Body of pancreas (tissue), 4 donors: ENCODE measurements at regions not wholly inside any gene's neighbourhood (a gene's known extent, or its start where the extent isn't known, plus 50 kb on each side); places are given as distances from the start of the nearest gene placed in this dataset.
"Not testable (repeated sequence)": the region's sequence is repeated elsewhere in the genome, so short reads cannot be mapped to it uniquely, and the experiment has no call there.

Experiments used
- ATAC-seq: fragments of 150-250 bp; one replicate; pipeline ENCODE4 v1.9.1; 2016
- DNase-seq, 4 donors: peaks; one replicate each; pipeline ENCODE4 v3.0.0-alpha.2; 2019
- H3K27ac ChIP-seq, 4 donors: fragments of 200-600 bp; sonication (generic); 1 replicate in 3 of 4; 2 replicates in 1 of 4; pipeline versions ENCODE4 v1.5.1 to v1.6.1; 2016 to 2019; ENCODE audit warnings: mild to moderate bottlenecking in 1 of 4, mixed read lengths in 1 of 4, moderate library complexity in 1 of 4
- H3K27me3 ChIP-seq, 2 donors: fragments of 200-600 bp; sonication (generic); one replicate each; pipeline ENCODE4 v1.6.0; 2016; ENCODE audit warnings: mild to moderate bottlenecking in 1 of 2
- H3K36me3 ChIP-seq, 2 donors: fragments of 200-600 bp; sonication (generic); replicated peaks in 1 of 2; 2 replicates each; pipeline ENCODE4 v1.5.1; 2016; ENCODE audit warnings: low read depth in 2 of 2; ENCODE audit not compliant: insufficient read depth in 1 of 2
- H3K4me1 ChIP-seq: fragments of 200-600 bp; sonication (generic); one replicate; pipeline ENCODE4 v1.6.0; 2016
- H3K4me3 ChIP-seq, 2 donors: fragments of 200-600 bp; sonication (generic); 1 replicate in 1 of 2; 2 replicates in 1 of 2; pipeline ENCODE4 v1.5.1; 2016 to 2019
- H3K9me3 ChIP-seq, 3 donors: fragments of 200-600 bp; sonication (generic); 1 replicate in 2 of 3; 2 replicates in 1 of 3; pipeline ENCODE4 v1.5.1; 2016
- CTCF ChIP-seq, 7 experiments: fragments of 450-650 bp in 4 of 7; fragments of 200-600 bp in 3 of 7; sonication (generic) in 3 of 7; IDR thresholded peaks; one replicate each; pipeline ENCODE4 v1.5.1; 2016 to 2019; ENCODE audit warnings: antibody characterized with exemption in 7 of 7
- POLR2A ChIP-seq, 3 donors: fragments of 450-650 bp; IDR thresholded peaks; one replicate each; pipeline ENCODE4 v1.6.1; 2016; ENCODE audit warnings: antibody characterized with exemption in 3 of 3, mild to moderate bottlenecking in 2 of 3
- WGBS, 2 donors: methylation state at CpG; one replicate each; pipeline ENCODE4 v1.1.5; 2017; 5-methylcytosine and 5-hydroxymethylcytosine counted together
- intact Hi-C: fragments of 100-400 bp; cut with DNase I; formaldehyde crosslinking; loops from one replicate; pipeline ENCODE4 v1.15.1; 2023

- no peaks in the 10 kb centered on the region for H3K36me3 ChIP-seq
- H3K27me3 ChIP-seq: no peaks in the 10 kb centered on the region
- intact Hi-C loops: no loop called here
- H3K9me3 ChIP-seq: no peaks in the 10 kb centered on the region
- no peak for DNase-seq
- H3K4me1 ChIP-seq: no peaks in the 10 kb centered on the region
- WGBS, 2 donors: 89 to 97% methylated on average over 4 of the region's 4 CpGs
- TF ChIP-seq POLR2A (IDR thresholded peaks at IDR 0.05): no peak
- TF ChIP-seq CTCF (IDR thresholded peaks at IDR 0.05): no peak
- H3K27ac ChIP-seq: no peak overlapping the region
- H3K4me3 ChIP-seq: no peak overlapping the region
- ATAC-seq: no peak
Observed at GRCh38 chr2:144624451-144624850, 104.5 kb upstream of the ZEB2 start.

GRCh38 chr2:144622373-144622772, 102.5 kb upstream of the ZEB2 start:
- ATAC-seq, H3K27ac ChIP-seq, H3K4me3 ChIP-seq, H3K9me3 ChIP-seq, H3K4me1 ChIP-seq, H3K27me3 ChIP-seq, H3K36me3 ChIP-seq, intact Hi-C loops, DNase-seq: not testable (repeated sequence)
- WGBS, 2 donors: 41 to 64% methylated on average over 1 of the region's 1 CpG

- no peak for TF ChIP-seq CTCF (IDR thresholded peaks at IDR 0.05)
- no peak for TF ChIP-seq POLR2A (IDR thresholded peaks at IDR 0.05)
- 81 to 84% methylated on average over 3 of the region's 3 CpGs for WGBS, 2 donors
- Histone ChIP-seq H3K27ac (no peak overlapping the region), H3K9me3 (no peaks in the 10 kb centered on the region), H3K4me1 (no peaks in the 10 kb centered on the region), H3K4me3 (no peak overlapping the region), H3K27me3 (no peaks in the 10 kb centered on the region), H3K36me3 (no peaks in the 10 kb centered on the region)
- ATAC-seq (no peak), DNase-seq (no peak)
- intact Hi-C loops: no loop called here
Observed at GRCh38 chr2:144621266-144621665, 101.3 kb upstream of the ZEB2 start.

- ATAC-seq: no peak
- no peak for DNase-seq
- Histone ChIP-seq H3K9me3 (no peaks in the 10 kb centered on the region), H3K27me3 (no peaks in the 10 kb centered on the region), H3K27ac (no peak overlapping the region), H3K4me3 (no peak overlapping the region), H3K4me1 (no peaks in the 10 kb centered on the region), H3K36me3 (no peaks in the 10 kb centered on the region)
- TF ChIP-seq POLR2A (IDR thresholded peaks at IDR 0.05): no peak
- no peak for TF ChIP-seq CTCF (IDR thresholded peaks at IDR 0.05)
- intact Hi-C loops: no loop called here
- 49 to 59% methylated on average over 3 of the region's 3 CpGs for WGBS, 2 donors
Observed at GRCh38 chr2:144619760-144620159, 99.8 kb upstream of the ZEB2 start.

- WGBS, 2 donors: 90 to 93% methylated on average over 6 of the region's 6 CpGs
Observed at GRCh38 chr2:144617171-144617570, 97.3 kb upstream of the ZEB2 start.

GRCh38 chr2:144615866-144616565, 96.1 kb upstream of the ZEB2 start:
- no peak for DNase-seq
- Histone ChIP-seq H3K27me3 (no peaks in the 10 kb centered on the region), H3K36me3 (no peaks in the 10 kb centered on the region), H3K4me3 (no peak overlapping the region), H3K4me1 (no peaks in the 10 kb centered on the region), H3K9me3 (no peaks in the 10 kb centered on the region), H3K27ac (no peak overlapping the region)
- no peak for ATAC-seq
- TF ChIP-seq POLR2A (IDR thresholded peaks at IDR 0.05) (no peak), CTCF (IDR thresholded peaks at IDR 0.05) (no peak)
- WGBS, 2 donors: 21 to 27% methylated on average over 5 of the region's 5 CpGs
- intact Hi-C loops: no loop called here

More at GRCh38 chr2:144617171-144617570, 97.3 kb upstream of the ZEB2 start:
- H3K4me3 ChIP-seq, H3K36me3 ChIP-seq, ATAC-seq, H3K27me3 ChIP-seq, H3K27ac ChIP-seq, DNase-seq, intact Hi-C loops, H3K9me3 ChIP-seq, H3K4me1 ChIP-seq: not testable (repeated sequence)
